ENCODE measurements at regions not wholly inside any gene's neighbourhood (a gene's known extent, or its start where the extent isn't known, plus 50 kb on each side); places are given as distances from the start of the nearest gene placed in this dataset.
"Not testable (repeated sequence)": the region's sequence is repeated elsewhere in the genome, so short reads cannot be mapped to it uniquely, and the experiment has no call there.

GRCh38 chr1:238727670-238728069 lies 658.7 kb upstream of the CHRM3 start:
- DNase-seq, result no peak

GRCh38 chr1:238722812-238723211 lies 663.6 kb upstream of the CHRM3 start:
- DNase-seq, result no peak

GRCh38 chr1:238710697-238711096 lies 675.7 kb upstream of the CHRM3 start:
- DNase-seq, result no peak

- DNase-seq, result no peak
These were observed 685.3 kb upstream of the CHRM3 start for GRCh38 chr1:238701024-238701423.

GRCh38 chr1:238690415-238690814 lies 696.0 kb upstream of the CHRM3 start:
- no peak for DNase-seq

GRCh38 chr1:238684576-238684975 lies 701.8 kb upstream of the CHRM3 start:
- DNase-seq, result not testable (repeated sequence)

- DNase-seq, result no peak
These were observed 704.9 kb upstream of the CHRM3 start for GRCh38 chr1:238681451-238681850.

GRCh38 chr1:238681021-238681420 lies 705.3 kb upstream of the CHRM3 start:
- DNase-seq, result no peak

- DNase-seq, result no peak
These were observed 708.8 kb upstream of the CHRM3 start for GRCh38 chr1:238677567-238677966.

GRCh38 chr1:238675221-238675620 lies 711.1 kb upstream of the CHRM3 start:
- no peak for DNase-seq

GRCh38 chr1:238674316-238674715 lies 712.1 kb upstream of the CHRM3 start:
- no peak for DNase-seq

GRCh38 chr1:238673561-238673960 lies 712.8 kb upstream of the CHRM3 start:
- DNase-seq, result no peak

- no peak for DNase-seq
These were observed 713.6 kb upstream of the CHRM3 start for GRCh38 chr1:238672806-238673205.

- no peak for DNase-seq
These were observed 714.1 kb upstream of the CHRM3 start for GRCh38 chr1:238672262-238672661.

GRCh38 chr1:238664139-238664538 lies 722.2 kb upstream of the CHRM3 start:
- no peak for DNase-seq

GRCh38 chr1:238660849-238661248 lies 725.5 kb upstream of the CHRM3 start:
- DNase-seq, result no peak

GRCh38 chr1:238658763-238659162 lies 727.6 kb upstream of the CHRM3 start:
- DNase-seq, result no peak

GRCh38 chr1:238653693-238654321 lies 732.6 kb upstream of the CHRM3 start:
- DNase-seq, result no peak

- DNase-seq, result no peak
These were observed 733.9 kb upstream of the CHRM3 start for GRCh38 chr1:238652346-238652968.

GRCh38 chr1:238649200-238649599 lies 737.2 kb upstream of the CHRM3 start:
- no peak for DNase-seq

GRCh38 chr1:238648751-238649150 lies 737.6 kb upstream of the CHRM3 start:
- no peak for DNase-seq

- DNase-seq, result no peak
These were observed 738.1 kb upstream of the CHRM3 start for GRCh38 chr1:238648296-238648695.

- DNase-seq, result no peak
These were observed 738.5 kb upstream of the CHRM3 start for GRCh38 chr1:238647877-238648276.

- no peak for DNase-seq
These were observed 744.1 kb upstream of the CHRM3 start for GRCh38 chr1:238642231-238642630.

- no peak for DNase-seq
These were observed 746.5 kb upstream of the CHRM3 start for GRCh38 chr1:238639861-238640260.

Measured in NCI-H1694 treated with DMSO at 0.1 percent for 48 hours (cell line).